SK-N-SH treated with all-trans-retinoic acid at 6 μM for 48 hours (cell line): ENCODE measurements at regions not wholly inside any gene's neighbourhood (a gene's known extent, or its start where the extent isn't known, plus 50 kb on each side); places are given as distances from the start of the nearest gene placed in this dataset.

Experiments used
- ARNTL ChIP-seq: fragments of 450-650 bp; formaldehyde crosslinking; IDR thresholded peaks from 2 replicates; pipeline ENCODE4 v1.5.0; 2020; ENCODE audit warnings: low read depth, mild to moderate bottlenecking, moderate library complexity, borderline replicate concordance
- CREB5 ChIP-seq: fragments of 250-450 bp; sonication (Bioruptor Pico); IDR thresholded peaks from 2 replicates; pipeline ENCODE4 v1.5.1; 2020; ENCODE audit warnings: low read depth, mild to moderate bottlenecking, moderate library complexity
- CSRNP3 ChIP-seq: fragments of 250-450 bp; sonication (Bioruptor Pico); IDR thresholded peaks from 2 replicates; pipeline ENCODE4 v1.5.1; 2021; ENCODE audit warnings: mild to moderate bottlenecking, moderate library complexity
- GLIS3 ChIP-seq: fragments of 250-450 bp; sonication (Bioruptor Pico); IDR thresholded peaks from 2 replicates; pipeline ENCODE4 v1.5.0; 2020; ENCODE audit warnings: mild to moderate bottlenecking, moderate library complexity
- PPARA ChIP-seq: fragments of 250-450 bp; sonication (Bioruptor Pico); IDR thresholded peaks from 2 replicates; pipeline ENCODE4 v1.5.0; 2020; ENCODE audit warnings: mild to moderate bottlenecking, borderline replicate concordance
- RARB ChIP-seq: fragments of 250-450 bp; sonication (Bioruptor Pico); IDR thresholded peaks from 2 replicates; pipeline ENCODE4 v1.8.0; 2021; ENCODE audit warnings: mild to moderate bottlenecking, moderate library complexity
- SNAI2 ChIP-seq: fragments of 250-450 bp; sonication (Bioruptor Pico); IDR thresholded peaks from 2 replicates; pipeline ENCODE4 v1.5.0; 2020; ENCODE audit warnings: mild to moderate bottlenecking, moderate library complexity
- ZC3H10 ChIP-seq: fragments of 250-450 bp; sonication (Bioruptor Pico); IDR thresholded peaks from 2 replicates; pipeline ENCODE4 v1.5.1; 2021; ENCODE audit warnings: mild to moderate bottlenecking, moderate library complexity
- ZFP30 ChIP-seq: fragments of 450-650 bp; formaldehyde crosslinking; IDR thresholded peaks from 2 replicates; pipeline ENCODE4 v1.5.0; 2022; ENCODE audit warnings: mild to moderate bottlenecking, moderate library complexity
- ZNF70 ChIP-seq: fragments of 450-650 bp; formaldehyde crosslinking; IDR thresholded peaks from 2 replicates; pipeline ENCODE4 v1.5.0; 2020; ENCODE audit warnings: mild to moderate bottlenecking, moderate library complexity
- ZNF8 ChIP-seq: fragments of 450-650 bp; formaldehyde crosslinking; IDR thresholded peaks from 2 replicates; pipeline ENCODE4 v1.5.0; 2020; ENCODE audit warnings: mild to moderate bottlenecking, moderate library complexity
- TF ChIP-seq, protein P1 (sequence below): fragments of 250-450 bp; sonication (Bioruptor Pico); IDR thresholded peaks from 2 replicates; pipeline ENCODE4 v1.5.0; 2020; ENCODE audit warnings: mild to moderate bottlenecking, moderate library complexity
- TF ChIP-seq, protein P2 (sequence below): fragments of 250-450 bp; sonication (Bioruptor Pico); IDR thresholded peaks from 2 replicates; pipeline ENCODE4 v1.8.0; 2020; ENCODE audit warnings: mild to moderate bottlenecking, moderate library complexity, borderline replicate concordance

DNA sequence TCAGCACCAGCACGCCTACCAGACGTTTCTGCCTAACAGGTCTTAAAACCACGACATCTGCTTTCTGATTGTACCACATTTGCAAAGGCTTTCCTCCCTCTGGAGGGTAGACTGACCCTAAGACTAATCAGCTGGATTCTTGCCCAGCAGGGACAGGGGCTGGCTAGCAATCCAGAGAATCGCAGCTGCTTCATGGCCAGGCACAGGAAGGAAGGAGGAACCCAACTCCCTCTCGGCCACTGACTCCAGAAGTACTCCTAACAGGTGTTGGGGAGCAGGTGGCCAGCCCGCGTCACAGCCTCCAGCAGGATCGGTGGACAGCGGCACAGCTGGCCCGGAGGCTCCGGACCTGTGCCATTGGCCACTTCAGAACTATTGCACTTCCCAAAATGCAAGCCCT, 180.8 kb downstream of the NPHP4 start:
- TF ChIP-seq RARB (CRISPR knock-in tag): no peak
- no peak for TF ChIP-seq PPARA
- TF ChIP-seq ZFP30: no peak
- TF ChIP-seq ZNF70 (CRISPR knock-in tag): no peak
- no peak for TF ChIP-seq ZNF8 (CRISPR knock-in tag)
- TF ChIP-seq GLIS3 (CRISPR knock-in tag): no peak
- TF ChIP-seq CSRNP3 (CRISPR knock-in tag): no peak
- no peak for TF ChIP-seq SNAI2
- TF ChIP-seq, protein P1, sequence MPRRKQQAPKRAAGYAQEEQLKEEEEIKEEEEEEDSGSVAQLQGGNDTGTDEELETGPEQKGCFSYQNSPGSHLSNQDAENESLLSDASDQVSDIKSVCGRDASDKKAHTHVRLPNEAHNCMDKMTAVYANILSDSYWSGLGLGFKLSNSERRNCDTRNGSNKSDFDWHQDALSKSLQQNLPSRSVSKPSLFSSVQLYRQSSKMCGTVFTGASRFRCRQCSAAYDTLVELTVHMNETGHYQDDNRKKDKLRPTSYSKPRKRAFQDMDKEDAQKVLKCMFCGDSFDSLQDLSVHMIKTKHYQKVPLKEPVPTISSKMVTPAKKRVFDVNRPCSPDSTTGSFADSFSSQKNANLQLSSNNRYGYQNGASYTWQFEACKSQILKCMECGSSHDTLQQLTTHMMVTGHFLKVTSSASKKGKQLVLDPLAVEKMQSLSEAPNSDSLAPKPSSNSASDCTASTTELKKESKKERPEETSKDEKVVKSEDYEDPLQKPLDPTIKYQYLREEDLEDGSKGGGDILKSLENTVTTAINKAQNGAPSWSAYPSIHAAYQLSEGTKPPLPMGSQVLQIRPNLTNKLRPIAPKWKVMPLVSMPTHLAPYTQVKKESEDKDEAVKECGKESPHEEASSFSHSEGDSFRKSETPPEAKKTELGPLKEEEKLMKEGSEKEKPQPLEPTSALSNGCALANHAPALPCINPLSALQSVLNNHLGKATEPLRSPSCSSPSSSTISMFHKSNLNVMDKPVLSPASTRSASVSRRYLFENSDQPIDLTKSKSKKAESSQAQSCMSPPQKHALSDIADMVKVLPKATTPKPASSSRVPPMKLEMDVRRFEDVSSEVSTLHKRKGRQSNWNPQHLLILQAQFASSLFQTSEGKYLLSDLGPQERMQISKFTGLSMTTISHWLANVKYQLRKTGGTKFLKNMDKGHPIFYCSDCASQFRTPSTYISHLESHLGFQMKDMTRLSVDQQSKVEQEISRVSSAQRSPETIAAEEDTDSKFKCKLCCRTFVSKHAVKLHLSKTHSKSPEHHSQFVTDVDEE (CRISPR knock-in tag): no peak
- TF ChIP-seq ARNTL (CRISPR knock-in tag): no peak
- TF ChIP-seq CREB5: no peak
- TF ChIP-seq, protein P2, sequence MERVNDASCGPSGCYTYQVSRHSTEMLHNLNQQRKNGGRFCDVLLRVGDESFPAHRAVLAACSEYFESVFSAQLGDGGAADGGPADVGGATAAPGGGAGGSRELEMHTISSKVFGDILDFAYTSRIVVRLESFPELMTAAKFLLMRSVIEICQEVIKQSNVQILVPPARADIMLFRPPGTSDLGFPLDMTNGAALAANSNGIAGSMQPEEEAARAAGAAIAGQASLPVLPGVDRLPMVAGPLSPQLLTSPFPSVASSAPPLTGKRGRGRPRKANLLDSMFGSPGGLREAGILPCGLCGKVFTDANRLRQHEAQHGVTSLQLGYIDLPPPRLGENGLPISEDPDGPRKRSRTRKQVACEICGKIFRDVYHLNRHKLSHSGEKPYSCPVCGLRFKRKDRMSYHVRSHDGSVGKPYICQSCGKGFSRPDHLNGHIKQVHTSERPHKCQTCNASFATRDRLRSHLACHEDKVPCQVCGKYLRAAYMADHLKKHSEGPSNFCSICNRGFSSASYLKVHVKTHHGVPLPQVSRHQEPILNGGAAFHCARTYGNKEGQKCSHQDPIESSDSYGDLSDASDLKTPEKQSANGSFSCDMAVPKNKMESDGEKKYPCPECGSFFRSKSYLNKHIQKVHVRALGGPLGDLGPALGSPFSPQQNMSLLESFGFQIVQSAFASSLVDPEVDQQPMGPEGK: no peak
- TF ChIP-seq ZC3H10: no peak
